Astrocyte of the hippocampus (primary cell): ENCODE measurements at regions not wholly inside any gene's neighbourhood (a gene's known extent, or its start where the extent isn't known, plus 50 kb on each side); places are given as distances from the start of the nearest gene placed in this dataset.

Experiments used
- DNase-seq: peaks from one replicate; pipeline ENCODE4 v3.0.0; 2011; ENCODE audit warnings: low read depth, low spot score

GRCh38 chr1:98384461-98385141, 276.9 kb upstream of the SNX7 start:
- no peak for DNase-seq

- DNase-seq = no peak
These were observed 278.4 kb upstream of the SNX7 start for GRCh38 chr1:98382986-98383740.

- no peak for DNase-seq
These were observed 278.9 kb upstream of the SNX7 start for GRCh38 chr1:98382586-98382985.

GRCh38 chr1:98374098-98374497, 287.4 kb upstream of the SNX7 start:
- DNase-seq = no peak

GRCh38 chr1:98373056-98373455, 288.5 kb upstream of the SNX7 start:
- DNase-seq = no peak

- no peak for DNase-seq
These were observed 289.8 kb upstream of the SNX7 start for GRCh38 chr1:98371764-98372163.

GRCh38 chr1:98369463-98369862, 292.1 kb upstream of the SNX7 start:
- no peak for DNase-seq

GRCh38 chr1:98368995-98369394, 292.5 kb upstream of the SNX7 start:
- no peak for DNase-seq

- DNase-seq = no peak
These were observed 294.1 kb upstream of the SNX7 start for GRCh38 chr1:98367426-98367825.

- DNase-seq = no peak
These were observed 295.2 kb upstream of the SNX7 start for GRCh38 chr1:98366343-98366742.

- no peak for DNase-seq
These were observed 297.0 kb upstream of the SNX7 start for GRCh38 chr1:98364544-98364943.

- no peak for DNase-seq
These were observed 300.7 kb upstream of the SNX7 start for GRCh38 chr1:98360864-98361263.

- DNase-seq = no peak
These were observed 305.7 kb upstream of the SNX7 start for GRCh38 chr1:98355656-98356383.

- DNase-seq = no peak
These were observed 309.1 kb upstream of the SNX7 start for GRCh38 chr1:98352378-98352777.

- DNase-seq = no peak
These were observed 310.0 kb upstream of the SNX7 start for GRCh38 chr1:98351561-98351960.

- no peak for DNase-seq
These were observed 316.1 kb upstream of the SNX7 start for GRCh38 chr1:98345417-98345816.

GRCh38 chr1:98344731-98345130, 316.8 kb upstream of the SNX7 start:
- DNase-seq = no peak

- DNase-seq = no peak
These were observed 319.0 kb upstream of the SNX7 start for GRCh38 chr1:98342566-98342965.

- DNase-seq = peak; percentile 9
These were observed 321.0 kb upstream of the SNX7 start for GRCh38 chr1:98340511-98340910.

GRCh38 chr1:98336472-98337083, 324.9 kb upstream of the SNX7 start:
- no peak for DNase-seq

GRCh38 chr1:98333936-98334335, 327.6 kb upstream of the SNX7 start:
- no peak for DNase-seq

- no peak for DNase-seq
These were observed 328.1 kb upstream of the SNX7 start for GRCh38 chr1:98333406-98333805.
